ENCODE measurements at regions not wholly inside any gene's neighbourhood (a gene's known extent, or its start where the extent isn't known, plus 50 kb on each side); places are given as distances from the start of the nearest gene placed in this dataset.

DNA sequence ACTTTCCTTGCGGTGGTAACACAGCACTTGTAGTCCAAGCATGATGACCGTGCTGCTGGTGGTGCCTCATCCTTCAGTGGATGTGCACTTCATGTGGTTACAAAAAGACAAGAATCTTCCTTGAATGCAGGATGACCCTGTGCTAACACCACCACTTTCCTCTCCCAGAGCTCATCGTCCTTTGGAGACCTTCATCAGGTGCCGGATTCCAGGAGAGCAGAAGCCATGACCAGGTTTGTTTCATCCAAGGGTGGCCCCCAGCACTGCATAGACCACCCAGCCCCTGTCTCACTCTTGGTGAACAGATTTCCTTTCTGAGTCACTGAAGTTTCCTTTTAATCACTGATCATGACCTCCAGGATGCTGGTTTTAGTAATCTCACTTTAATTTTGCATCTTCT lies 101.2 kb upstream of the SYNDIG1 start:
- H3K4me3 ChIP-seq (ENCODE audit: low read length), result no peak overlapping the region
- DNase-seq (ENCODE audit: low read depth), result no peak
- TF ChIP-seq, protein P1, sequence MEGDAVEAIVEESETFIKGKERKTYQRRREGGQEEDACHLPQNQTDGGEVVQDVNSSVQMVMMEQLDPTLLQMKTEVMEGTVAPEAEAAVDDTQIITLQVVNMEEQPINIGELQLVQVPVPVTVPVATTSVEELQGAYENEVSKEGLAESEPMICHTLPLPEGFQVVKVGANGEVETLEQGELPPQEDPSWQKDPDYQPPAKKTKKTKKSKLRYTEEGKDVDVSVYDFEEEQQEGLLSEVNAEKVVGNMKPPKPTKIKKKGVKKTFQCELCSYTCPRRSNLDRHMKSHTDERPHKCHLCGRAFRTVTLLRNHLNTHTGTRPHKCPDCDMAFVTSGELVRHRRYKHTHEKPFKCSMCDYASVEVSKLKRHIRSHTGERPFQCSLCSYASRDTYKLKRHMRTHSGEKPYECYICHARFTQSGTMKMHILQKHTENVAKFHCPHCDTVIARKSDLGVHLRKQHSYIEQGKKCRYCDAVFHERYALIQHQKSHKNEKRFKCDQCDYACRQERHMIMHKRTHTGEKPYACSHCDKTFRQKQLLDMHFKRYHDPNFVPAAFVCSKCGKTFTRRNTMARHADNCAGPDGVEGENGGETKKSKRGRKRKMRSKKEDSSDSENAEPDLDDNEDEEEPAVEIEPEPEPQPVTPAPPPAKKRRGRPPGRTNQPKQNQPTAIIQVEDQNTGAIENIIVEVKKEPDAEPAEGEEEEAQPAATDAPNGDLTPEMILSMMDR (conservative IDR thresholded peaks at IDR 0.05; ENCODE audit: low read length), result no peak

DNA sequence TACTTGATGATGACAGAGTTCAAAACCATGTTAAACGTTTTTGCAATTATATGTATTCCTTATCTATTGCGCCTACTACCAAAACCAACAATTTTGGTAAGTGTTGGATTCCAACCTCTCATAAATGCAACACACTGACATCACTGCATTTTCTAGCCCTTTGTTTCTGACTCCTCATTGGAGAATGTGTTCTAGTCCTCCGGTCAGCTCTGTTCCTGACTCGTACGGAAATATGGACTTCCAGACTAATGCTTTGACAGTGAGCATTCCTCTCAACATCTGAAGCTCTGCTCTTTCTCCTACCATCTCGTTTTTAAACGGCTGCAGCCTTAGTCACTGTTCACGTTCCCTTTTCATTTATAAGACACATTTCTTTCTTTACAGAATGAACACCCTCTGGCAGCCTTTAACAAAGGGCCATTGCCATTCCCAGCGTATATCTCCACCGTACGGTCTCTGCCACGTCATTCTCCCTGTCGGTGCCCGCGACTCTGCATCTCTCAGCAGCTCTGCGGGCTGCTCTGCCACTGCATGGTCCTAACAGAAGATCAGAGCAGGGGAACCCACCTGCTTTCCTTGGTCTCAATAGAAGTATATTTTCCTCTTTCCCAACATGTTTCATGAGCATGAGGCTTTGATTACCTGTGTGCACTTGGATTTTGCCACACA lies 103.0 kb upstream of the SYNDIG1 start:
- no peak for DNase-seq (ENCODE audit: low read depth)
- H3K4me3 ChIP-seq (ENCODE audit: low read length), result no peak overlapping the region
- TF ChIP-seq, protein P1 (conservative IDR thresholded peaks at IDR 0.05; ENCODE audit: low read length), result no peak

DNA sequence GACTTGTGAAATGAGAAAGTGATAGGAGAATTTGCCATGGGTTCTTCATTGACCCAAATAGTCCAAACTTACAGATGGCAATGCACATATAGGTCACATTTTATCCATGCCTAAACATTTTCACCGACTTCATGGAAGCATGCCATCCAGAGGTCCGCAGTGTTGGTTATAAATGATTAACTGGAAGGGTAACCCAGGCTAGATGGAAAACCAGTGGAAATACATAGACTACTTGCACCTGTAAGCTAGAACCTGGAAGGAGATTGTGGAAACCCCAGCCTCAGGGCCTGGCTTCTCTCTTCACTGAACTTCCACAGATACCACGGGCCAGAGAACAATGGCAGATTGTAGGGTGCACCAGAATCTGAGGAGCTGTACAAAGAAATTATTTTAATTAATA lies 103.8 kb upstream of the SYNDIG1 start:
- no peak overlapping the region for H3K4me3 ChIP-seq (ENCODE audit: low read length)
- DNase-seq (ENCODE audit: low read depth), result no peak
- TF ChIP-seq, protein P1 (conservative IDR thresholded peaks at IDR 0.05; ENCODE audit: low read length), result no peak

DNA sequence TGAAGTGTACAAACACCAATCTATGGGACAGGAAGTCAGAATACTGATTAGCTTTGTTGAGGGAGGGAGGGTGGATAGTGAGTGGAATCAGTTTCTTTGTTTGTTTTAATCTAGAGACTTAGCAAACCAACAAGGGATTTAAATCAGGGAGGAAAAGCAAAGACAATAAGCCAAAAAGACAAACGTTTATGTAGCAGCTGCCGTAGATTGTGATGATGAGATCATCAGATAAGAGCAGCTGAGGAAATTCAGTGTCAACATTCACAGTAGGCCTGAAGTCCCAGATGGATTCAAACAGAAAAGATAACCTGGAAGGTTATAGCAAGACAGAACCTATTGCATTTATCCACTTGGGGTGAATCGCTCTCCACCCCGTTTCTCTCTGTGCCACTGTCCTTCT lies 104.9 kb upstream of the SYNDIG1 start:
- TF ChIP-seq, protein P1 (conservative IDR thresholded peaks at IDR 0.05; ENCODE audit: low read length), result no peak
- DNase-seq (ENCODE audit: low read depth), result no peak
- no peak overlapping the region for H3K4me3 ChIP-seq (ENCODE audit: low read length)

DNA sequence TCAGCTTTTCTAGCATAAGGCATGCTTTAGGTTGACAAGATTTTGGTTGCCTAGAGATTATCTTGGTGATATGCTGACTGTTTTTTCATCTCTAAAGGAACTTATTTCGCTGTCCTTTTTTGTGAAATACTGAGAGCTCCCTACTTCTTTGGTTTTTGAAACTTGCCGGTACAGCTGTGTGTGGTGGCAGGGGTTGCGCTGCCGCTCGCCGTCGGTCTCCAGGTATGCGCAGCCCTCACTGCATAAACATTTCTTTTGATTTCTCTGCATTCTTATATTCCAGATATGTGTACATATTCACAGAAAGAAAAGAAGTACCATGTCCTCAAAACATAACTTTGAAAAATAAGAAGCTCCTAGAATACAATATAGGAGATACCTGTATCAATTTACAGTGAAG lies 106.4 kb upstream of the SYNDIG1 start:
- no peak for DNase-seq (ENCODE audit: low read depth)
- TF ChIP-seq, protein P1 (conservative IDR thresholded peaks at IDR 0.05; ENCODE audit: low read length), result no peak
- no peak overlapping the region for H3K4me3 ChIP-seq (ENCODE audit: low read length)

DNA sequence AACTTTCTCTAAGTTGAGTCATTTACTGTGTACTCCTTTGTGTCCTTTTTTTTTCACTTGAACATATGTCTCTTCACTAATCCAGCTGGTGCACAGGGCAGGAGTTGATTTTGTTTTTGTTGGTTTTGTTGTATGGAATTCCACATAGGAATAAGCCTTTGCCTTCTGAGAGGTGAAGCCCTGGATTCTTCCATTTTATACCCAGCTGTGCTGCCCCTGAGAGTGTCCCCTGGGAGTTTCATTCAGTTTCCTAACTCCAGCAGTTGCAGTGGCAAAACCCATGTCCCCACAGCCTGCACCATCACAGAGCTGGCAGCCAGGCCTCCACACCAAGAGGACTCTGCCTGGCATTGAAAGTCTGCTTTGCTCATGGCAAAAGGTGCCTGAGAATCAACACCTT lies 107.3 kb upstream of the SYNDIG1 start:
- H3K4me3 ChIP-seq (ENCODE audit: low read length), result no peak overlapping the region
- DNase-seq (ENCODE audit: low read depth), result no peak
- TF ChIP-seq, protein P1 (conservative IDR thresholded peaks at IDR 0.05; ENCODE audit: low read length), result no peak

DNA sequence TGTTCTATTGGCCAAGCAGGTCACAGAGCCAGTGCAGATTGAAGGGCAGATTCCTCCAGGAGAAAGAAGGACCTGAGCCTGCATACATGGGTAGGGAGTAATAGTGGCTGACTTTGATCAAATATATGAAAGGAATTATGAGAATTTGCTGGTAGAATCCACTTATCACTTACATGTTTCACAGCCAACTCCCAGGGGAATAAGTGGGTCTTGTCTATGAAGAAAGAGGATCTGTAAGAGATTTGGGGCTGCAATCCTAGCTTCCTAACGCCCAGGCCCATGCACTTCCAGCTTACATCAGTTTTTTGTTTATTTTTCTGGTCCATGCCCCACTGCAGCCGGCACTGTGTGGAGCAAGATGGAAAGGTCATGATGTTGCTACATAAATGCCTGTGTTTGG lies 107.9 kb upstream of the SYNDIG1 start:
- no peak overlapping the region for H3K4me3 ChIP-seq (ENCODE audit: low read length)
- DNase-seq (ENCODE audit: low read depth), result peak; percentile 38
- TF ChIP-seq, protein P1 (conservative IDR thresholded peaks at IDR 0.05; ENCODE audit: low read length), result no peak

All from AG10803 (cell line).